ENCODE measurements at regions not wholly inside any gene's neighbourhood (a gene's known extent, or its start where the extent isn't known, plus 50 kb on each side); places are given as distances from the start of the nearest gene placed in this dataset.
A peak's percentile ranks its signal among the peaks of the same experiment; 100 is the strongest.

DNA sequence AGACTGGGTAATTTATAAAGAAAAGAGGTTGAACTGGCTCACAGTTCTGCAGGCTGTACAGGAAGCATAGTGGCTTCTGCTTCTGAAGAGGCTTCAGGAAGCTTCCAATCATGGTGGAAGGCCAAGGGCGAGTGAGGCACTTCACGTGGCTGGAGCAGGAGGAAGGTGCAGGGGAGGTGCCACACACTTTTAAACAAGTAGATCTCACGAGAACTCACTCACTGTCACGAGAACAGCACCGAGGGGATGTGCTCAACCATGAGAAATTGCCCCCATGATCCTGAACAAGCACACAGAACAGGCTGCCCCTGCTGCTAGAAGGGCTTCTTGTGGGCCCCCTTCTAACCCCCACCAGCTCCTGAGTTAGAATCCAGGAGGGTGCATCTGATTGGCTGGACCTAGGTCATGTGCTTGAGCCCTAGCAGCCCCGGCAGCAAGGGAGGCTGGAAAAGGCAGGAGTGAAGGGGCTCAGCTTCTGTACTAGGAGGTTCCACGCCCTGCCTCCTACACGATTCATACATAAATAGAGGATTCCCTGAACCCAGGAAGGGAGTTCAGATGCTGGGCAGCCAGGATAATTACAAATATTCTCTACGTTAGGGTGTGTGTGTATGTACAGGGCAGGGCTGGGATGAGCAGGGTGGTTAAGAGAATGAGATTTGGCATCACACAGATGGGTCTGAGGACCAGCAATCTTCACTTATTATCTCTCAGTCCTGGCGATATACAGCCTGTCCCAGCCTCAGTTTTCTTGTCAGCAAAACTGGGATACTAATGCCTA lies 72.8 kb upstream of the ATP5PO start:
- TF ChIP-seq, protein P1, sequence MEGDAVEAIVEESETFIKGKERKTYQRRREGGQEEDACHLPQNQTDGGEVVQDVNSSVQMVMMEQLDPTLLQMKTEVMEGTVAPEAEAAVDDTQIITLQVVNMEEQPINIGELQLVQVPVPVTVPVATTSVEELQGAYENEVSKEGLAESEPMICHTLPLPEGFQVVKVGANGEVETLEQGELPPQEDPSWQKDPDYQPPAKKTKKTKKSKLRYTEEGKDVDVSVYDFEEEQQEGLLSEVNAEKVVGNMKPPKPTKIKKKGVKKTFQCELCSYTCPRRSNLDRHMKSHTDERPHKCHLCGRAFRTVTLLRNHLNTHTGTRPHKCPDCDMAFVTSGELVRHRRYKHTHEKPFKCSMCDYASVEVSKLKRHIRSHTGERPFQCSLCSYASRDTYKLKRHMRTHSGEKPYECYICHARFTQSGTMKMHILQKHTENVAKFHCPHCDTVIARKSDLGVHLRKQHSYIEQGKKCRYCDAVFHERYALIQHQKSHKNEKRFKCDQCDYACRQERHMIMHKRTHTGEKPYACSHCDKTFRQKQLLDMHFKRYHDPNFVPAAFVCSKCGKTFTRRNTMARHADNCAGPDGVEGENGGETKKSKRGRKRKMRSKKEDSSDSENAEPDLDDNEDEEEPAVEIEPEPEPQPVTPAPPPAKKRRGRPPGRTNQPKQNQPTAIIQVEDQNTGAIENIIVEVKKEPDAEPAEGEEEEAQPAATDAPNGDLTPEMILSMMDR (IDR thresholded peaks at IDR 0.05; ENCODE audit: low read length, missing control alignments) = no peak
- H3K4me3 ChIP-seq (replicated peaks; ENCODE audit: low read depth, low read length) = no peak overlapping the region
- no peak for DNase-seq (ENCODE audit: low read depth)

DNA sequence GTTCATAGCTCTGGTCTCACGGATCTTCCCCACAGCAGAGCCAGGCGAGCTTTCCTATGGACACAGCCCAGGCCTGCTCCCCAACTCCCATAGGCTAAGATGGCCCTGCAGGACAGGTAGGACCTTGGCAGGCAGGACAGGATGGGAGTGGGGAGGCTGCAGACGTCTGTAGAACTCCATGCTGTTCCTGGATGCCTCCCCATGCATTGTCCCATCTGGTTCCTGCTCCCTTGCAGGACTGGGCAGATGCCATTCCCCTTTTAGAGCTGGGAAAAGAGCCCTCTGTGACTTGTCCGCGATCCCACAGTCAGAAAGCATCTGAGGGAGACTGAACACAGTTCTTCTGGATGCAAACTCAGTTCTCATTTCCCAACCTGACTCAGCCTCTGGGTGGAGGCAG lies 71.9 kb upstream of the ATP5PO start:
- TF ChIP-seq, protein P1 (IDR thresholded peaks at IDR 0.05; ENCODE audit: low read length, missing control alignments) = no peak
- H3K4me3 ChIP-seq (replicated peaks; ENCODE audit: low read depth, low read length) = no peak overlapping the region
- DNase-seq (ENCODE audit: low read depth) = no peak

DNA sequence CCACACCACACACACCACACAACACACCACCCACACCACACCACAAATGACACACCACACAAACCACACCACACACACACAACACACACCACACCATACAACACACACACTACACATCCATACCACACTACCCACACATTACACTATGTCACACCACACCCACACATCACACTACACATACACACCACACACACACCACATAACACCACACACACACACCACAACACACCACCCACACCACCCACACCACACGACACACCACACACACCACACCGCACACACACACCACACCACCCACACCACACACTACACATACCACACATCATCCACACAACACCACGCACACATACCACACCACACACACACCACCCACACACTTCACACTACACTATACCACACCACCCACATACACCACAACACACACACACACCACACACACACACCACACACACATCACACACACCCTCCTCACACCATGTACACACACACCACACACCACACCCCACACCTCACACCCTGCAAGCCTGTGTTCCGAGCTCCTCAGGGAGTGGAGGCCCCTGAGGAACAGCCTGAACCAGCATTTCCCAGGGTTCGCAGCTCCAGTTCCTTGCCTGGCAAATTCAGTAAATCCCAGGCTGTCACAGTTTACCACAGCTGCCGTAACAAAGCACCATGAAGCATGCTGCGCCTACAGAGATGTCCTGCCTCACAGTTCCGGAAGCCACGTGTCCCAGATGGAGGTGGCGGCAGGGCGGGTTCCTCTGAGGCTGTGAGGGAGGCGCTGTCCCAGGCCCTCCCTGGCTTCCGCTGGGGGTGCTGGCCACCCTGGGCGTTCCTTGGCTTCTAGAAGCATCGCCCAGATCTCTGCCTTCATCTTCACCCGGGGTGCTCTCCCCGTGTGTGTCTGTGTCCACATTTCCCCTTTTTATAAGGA lies 69.8 kb upstream of the ATP5PO start:
- no peak for DNase-seq (ENCODE audit: low read depth)
- H3K4me3 ChIP-seq (replicated peaks; ENCODE audit: low read depth, low read length) = no peak overlapping the region
- TF ChIP-seq, protein P1 (IDR thresholded peaks at IDR 0.05; ENCODE audit: low read length, missing control alignments) = no peak

DNA sequence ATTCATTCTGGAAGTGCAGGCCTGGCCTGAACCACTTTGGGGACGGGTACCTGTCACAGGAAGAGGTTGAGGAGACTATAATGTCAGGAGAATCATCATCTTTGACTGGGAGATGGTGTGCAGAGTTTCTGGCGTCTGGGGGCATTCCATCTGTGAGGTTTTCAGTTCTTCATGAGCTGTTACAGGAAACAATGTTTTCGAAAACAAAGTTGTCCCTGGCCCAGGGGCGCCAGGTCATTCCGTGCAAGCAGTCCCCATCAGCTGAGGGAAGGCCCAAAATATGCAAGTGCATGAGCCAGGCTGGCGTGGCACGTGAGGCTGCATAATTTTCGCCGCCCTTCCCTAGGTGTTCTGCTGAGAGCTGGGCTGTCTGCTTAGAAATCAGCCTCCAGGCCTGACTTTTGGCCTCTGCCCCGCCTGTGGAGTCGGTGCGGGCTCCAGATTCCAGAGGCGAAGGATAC lies 68.4 kb upstream of the ATP5PO start:
- no peak for DNase-seq (ENCODE audit: low read depth)
- TF ChIP-seq, protein P1 (IDR thresholded peaks at IDR 0.05; ENCODE audit: low read length, missing control alignments) = no peak
- H3K4me3 ChIP-seq (replicated peaks; ENCODE audit: low read depth, low read length) = no peak overlapping the region

DNA sequence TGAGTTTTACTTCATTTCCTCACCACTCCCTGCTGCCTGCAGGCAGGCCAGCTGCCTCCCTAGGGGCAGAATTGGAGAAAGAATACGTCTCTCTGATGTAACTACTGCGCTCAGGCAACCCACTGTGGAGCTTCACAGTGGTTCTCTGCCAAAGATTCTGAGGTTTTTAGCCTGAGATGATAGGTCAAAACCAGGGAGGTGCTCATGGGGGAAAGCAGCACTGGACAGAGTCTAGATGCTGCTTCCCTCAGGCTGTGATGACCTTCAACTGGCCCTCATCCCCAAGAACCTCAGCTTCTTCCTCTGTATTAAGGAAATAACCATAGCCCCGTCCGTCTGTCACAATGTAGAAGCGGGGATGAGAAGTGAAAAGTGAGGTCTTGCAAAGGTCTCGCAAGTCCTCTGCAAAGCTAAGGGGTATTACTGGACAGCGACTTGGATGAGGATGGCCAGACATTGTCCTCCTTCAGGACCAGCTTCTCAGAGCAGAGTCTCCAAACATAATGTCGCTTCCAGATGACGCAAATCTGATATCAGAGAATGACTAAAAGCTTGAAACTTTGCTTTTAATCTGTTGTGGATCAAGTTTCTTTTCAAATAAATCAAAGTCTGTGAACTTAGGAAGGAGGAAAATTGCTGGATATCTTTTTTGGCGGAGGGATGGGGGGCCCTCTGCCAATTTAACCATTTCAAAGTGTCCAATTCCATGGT lies 65.9 kb upstream of the ATP5PO start:
- TF ChIP-seq, protein P1 (IDR thresholded peaks at IDR 0.05; ENCODE audit: low read length, missing control alignments) = no peak
- DNase-seq (ENCODE audit: low read depth) = peak; percentile 28
- no peak overlapping the region for H3K4me3 ChIP-seq (replicated peaks; ENCODE audit: low read depth, low read length)

DNA sequence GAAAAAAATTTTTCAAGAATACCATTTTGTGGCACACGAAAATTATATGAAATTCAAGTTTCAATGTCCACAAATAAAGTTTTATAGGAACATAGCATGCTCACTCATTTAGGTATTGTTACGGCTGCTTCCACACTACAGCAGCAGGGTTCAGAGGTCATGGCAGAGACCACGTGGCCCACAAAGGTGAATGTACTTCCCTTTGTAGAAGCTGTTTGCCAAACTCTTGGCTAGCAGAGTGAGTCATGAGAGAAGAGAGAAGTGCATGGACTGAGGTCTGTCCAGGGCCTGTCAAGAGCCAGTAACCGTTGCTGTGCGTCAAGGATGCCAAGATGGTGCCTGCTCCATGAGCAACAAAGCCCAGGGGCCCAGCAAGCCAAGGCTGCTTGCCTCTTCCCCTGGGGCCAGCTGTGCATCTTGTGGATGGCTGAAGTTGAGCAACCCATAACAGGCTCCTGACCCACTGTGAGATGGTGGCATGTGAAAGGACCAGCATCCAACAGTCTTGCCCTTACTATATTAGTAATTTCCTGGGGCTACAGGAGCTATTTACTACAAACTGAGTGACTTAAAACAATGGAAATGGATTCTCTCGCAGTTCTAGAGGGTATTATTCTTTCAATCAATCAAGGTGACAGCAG lies 64.8 kb upstream of the ATP5PO start:
- H3K4me3 ChIP-seq (replicated peaks; ENCODE audit: low read depth, low read length) = no peak overlapping the region
- DNase-seq (ENCODE audit: low read depth) = no peak
- TF ChIP-seq, protein P1 (IDR thresholded peaks at IDR 0.05; ENCODE audit: low read length, missing control alignments) = no peak

All from fibroblast of pulmonary artery (primary cell).